ENCODE measurements at regions not wholly inside any gene's neighbourhood (a gene's known extent, or its start where the extent isn't known, plus 50 kb on each side); places are given as distances from the start of the nearest gene placed in this dataset.

GRCh38 chr13:107764046-107764445 lies 451.3 kb downstream of the LIG4 start:
- DNase-seq (ENCODE audit: low spot score) (no peak), FAIRE-seq (no peak)

- FAIRE-seq (no peak), DNase-seq (ENCODE audit: low spot score) (no peak)
These were observed 461.6 kb downstream of the LIG4 start for GRCh38 chr13:107753748-107754147.

DNA sequence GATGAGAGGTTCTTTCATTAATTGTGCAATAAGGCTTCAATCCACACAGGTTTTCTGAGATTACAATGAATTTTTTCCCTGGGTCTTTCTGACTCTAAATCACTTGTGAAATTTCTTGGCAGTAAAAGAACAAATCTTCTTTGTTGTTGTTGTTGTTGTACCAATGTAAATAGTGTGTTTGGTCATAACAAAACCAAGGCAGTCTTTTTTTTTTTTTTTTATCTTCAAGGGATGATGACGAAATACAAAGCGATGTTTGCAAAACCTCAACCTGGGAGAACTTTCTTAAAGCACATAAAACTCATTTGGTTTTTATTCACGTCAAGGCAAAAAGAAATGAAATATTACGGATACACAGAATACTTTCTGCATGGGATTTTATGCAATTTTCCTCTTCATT lies 462.0 kb downstream of the LIG4 start:
- no peak for FAIRE-seq
- DNase-seq (ENCODE audit: low spot score), result no peak

GRCh38 chr13:107743983-107744382 lies 471.4 kb downstream of the LIG4 start:
- no peak for FAIRE-seq
- no peak for DNase-seq (ENCODE audit: low spot score)

GRCh38 chr13:107743526-107743925 lies 471.8 kb downstream of the LIG4 start:
- FAIRE-seq, result no peak

DNA sequence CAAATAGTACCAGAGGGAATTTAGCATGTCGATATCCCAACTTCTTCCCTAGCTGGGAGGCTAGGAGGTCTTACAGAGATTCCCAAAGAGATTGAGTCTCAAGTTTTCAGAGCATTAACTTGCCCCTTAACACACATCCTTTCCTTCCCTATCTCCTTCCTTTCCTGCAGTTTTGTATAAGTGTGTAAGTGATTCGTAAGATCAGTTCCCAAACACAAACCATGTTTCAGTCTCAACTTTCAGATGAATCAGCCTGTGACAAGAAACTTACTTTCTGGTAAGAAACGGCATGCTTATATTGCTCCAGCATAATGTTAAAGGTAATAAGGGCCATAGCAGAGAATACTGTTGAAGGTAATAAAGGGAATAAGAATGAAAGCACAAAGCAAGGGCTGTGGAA lies 472.2 kb downstream of the LIG4 start:
- DNase-seq (ENCODE audit: low spot score), result no peak
- no peak for FAIRE-seq

More at GRCh38 chr13:107743526-107743925, 471.8 kb downstream of the LIG4 start:
- DNase-seq (ENCODE audit: low spot score), result no peak

GRCh38 chr13:107742544-107742943 lies 472.8 kb downstream of the LIG4 start:
- no peak for FAIRE-seq

GRCh38 chr13:107738004-107738403 lies 477.3 kb downstream of the LIG4 start:
- no peak for FAIRE-seq
- no peak for DNase-seq (ENCODE audit: low spot score)

More at GRCh38 chr13:107742544-107742943, 472.8 kb downstream of the LIG4 start:
- no peak for DNase-seq (ENCODE audit: low spot score)

DNA sequence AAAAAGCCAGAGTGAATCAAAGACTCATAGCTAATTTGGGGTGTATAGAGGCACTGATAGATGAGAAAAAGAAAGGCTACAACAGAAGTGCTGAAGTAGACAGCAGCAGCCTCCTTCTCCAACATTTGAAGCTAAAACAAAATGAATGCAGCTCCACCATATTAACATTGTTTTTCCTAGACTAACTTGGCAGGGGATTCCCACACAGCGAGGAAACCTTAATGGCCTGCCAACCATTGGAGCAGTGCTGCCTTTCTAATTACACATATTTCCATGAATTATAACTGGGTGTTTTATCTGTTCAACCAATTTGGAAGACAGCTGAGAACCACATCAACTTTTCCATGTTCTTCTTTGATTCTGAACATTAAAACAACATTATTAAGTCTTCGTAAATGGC lies 478.6 kb downstream of the LIG4 start:
- FAIRE-seq, result no peak
- no peak for DNase-seq (ENCODE audit: low spot score)

- DNase-seq (ENCODE audit: low spot score), result no peak
- no peak for FAIRE-seq
These were observed 479.2 kb downstream of the LIG4 start for GRCh38 chr13:107736170-107736569.

- FAIRE-seq, result no peak
These were observed 480.3 kb downstream of the LIG4 start for GRCh38 chr13:107734891-107735625.

DNA sequence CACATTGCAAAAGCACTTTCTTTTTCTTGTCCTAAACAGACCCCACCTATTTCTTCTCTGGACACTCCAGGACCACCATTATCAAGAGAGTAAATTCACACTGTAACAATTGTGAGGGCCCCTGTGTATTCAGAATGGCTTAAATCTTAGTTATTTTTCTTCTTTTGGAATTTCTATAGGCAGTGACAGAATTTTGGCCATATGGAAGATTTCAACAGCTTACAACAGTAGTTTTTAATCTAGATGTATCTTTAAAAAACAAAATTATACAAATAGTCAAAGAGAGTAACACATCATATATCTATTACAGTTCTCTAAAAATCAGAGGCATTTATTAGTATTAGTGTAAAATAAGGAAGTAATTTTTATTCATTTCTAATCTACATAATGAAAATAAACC lies 482.1 kb downstream of the LIG4 start:
- FAIRE-seq, result no peak

More at GRCh38 chr13:107734891-107735625, 480.3 kb downstream of the LIG4 start:
- DNase-seq (ENCODE audit: low spot score), result no peak

GRCh38 chr13:107730813-107731212 lies 484.5 kb downstream of the LIG4 start:
- DNase-seq (ENCODE audit: low spot score) (no peak), FAIRE-seq (no peak)

More for the DNA sequence above, 482.1 kb downstream of the LIG4 start:
- no peak for DNase-seq (ENCODE audit: low spot score)

GRCh38 chr13:107721125-107721869 lies 494.0 kb downstream of the LIG4 start:
- no peak for DNase-seq (ENCODE audit: low spot score)
- FAIRE-seq, result no peak

DNA sequence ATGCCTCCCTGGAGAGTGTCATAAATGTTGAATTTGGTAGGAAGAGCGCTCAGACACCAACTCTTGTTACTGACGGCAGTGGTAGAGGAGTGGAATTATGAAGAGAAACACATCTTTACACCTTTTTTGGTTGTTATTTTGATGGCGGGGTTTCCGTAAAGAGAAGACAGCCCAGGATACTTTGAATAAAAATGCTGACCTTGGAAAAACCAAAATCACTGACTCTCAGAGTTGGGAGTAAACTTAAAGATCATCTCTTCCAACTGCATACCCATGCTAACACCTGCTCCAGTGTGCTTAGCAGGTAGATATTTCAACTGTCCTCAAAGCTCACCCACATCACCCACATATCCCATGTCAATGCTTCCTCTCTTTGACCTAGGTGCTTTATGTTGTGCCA lies 498.6 kb downstream of the LIG4 start:
- DNase-seq (ENCODE audit: low spot score), result no peak
- no peak for FAIRE-seq

DNA sequence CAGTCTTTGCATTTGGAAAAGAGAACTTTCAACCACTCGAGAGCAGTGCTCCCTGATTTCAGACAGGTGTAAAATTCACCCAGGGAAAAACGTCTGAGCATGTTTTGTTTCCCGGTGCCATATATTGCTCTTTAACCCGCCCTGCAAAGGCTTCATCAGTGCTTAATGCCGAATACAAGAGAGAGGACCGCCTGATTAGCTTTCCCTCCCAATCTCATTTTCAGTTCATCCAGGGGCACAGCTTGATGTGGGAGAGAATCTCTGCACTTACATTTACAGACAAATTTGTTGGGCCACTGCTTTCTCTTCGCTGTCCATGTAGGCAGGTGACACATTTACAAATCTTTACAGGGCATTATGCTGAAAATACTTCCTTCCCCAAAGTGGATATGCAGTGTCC lies 499.1 kb downstream of the LIG4 start:
- no peak for FAIRE-seq
- no peak for DNase-seq (ENCODE audit: low spot score)

- FAIRE-seq (no peak), DNase-seq (ENCODE audit: low spot score) (no peak)
These were observed 499.8 kb downstream of the LIG4 start for GRCh38 chr13:107715496-107715895.

- no peak for FAIRE-seq
- no peak for DNase-seq (ENCODE audit: low spot score)
These were observed 502.0 kb downstream of the LIG4 start for GRCh38 chr13:107713314-107713713.

- FAIRE-seq (no peak), DNase-seq (ENCODE audit: low spot score) (no peak)
These were observed 503.0 kb downstream of the LIG4 start for GRCh38 chr13:107712145-107712860.

DNA sequence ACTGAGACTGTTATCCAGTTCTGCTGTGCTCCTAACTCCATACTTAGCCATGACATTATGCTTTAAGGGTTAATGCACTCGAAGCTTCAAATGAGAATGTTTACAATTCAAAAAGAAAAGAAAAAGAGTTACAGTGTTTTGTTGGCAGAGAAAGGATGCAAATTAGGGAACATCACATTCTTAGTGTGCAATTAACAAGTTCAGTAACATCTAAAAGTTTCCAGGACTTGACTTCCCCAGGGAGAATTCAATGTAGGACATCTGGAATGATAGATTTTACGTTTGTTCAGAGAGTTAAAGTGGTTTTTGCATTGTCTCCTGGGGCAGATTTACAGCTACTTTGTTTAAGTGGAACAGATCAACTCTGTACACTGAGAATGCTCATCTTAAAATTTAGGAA lies 525.2 kb downstream of the LIG4 start:
- DNase-seq (ENCODE audit: low spot score) (no peak), FAIRE-seq (no peak)

- DNase-seq (ENCODE audit: low spot score) (no peak), FAIRE-seq (no peak)
These were observed 529.5 kb downstream of the LIG4 start for GRCh38 chr13:107685876-107686275.

DNA sequence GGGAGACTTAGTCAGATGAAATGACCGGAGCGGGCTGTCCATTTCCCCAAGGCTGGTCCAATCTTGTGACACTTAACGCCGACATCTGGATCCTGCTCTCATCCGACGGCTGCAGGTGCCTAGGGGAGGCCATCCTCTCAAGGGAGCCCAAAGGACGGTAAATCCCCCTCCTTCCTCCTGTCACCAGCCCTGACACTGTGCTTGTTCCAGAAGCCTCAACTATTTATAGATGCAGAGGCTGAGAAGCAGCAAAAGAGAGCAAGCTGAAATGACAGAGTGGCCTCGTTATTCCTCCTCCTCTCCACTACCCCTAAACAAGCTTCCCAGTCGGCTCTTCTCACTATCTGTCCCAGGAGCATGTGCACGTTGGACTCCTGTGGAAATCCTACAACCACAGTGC lies 533.7 kb downstream of the LIG4 start:
- DNase-seq (ENCODE audit: low spot score), result no peak
- FAIRE-seq, result no peak
